HG02884 (cell line): ENCODE measurements at regions not wholly inside any gene's neighbourhood (a gene's known extent, or its start where the extent isn't known, plus 50 kb on each side); places are given as distances from the start of the nearest gene placed in this dataset.
A peak's percentile ranks its signal among the peaks of the same experiment; 100 is the strongest.
"Not testable (repeated sequence)": the region's sequence is repeated elsewhere in the genome, so short reads cannot be mapped to it uniquely, and the experiment has no call there.

Experiments used
- ATAC-seq: cut with Tn5 transposase; IDR thresholded peaks from one replicate; pipeline ENCODE4 v1.9.1; 2021; ENCODE audit warnings: mild to moderate bottlenecking, moderate library complexity; ENCODE audit not compliant: unreplicated experiment

- peak; percentile 75 for ATAC-seq
These were observed 404.4 kb downstream of the SLC6A15 start for GRCh38 chr12:84507956-84508850.

GRCh38 chr12:84506282-84506681 is 406.3 kb downstream of the SLC6A15 start:
- no peak for ATAC-seq

GRCh38 chr12:84502907-84503787 is 409.5 kb downstream of the SLC6A15 start:
- peak; percentile 90 for ATAC-seq

- no peak for ATAC-seq
These were observed 410.3 kb downstream of the SLC6A15 start for GRCh38 chr12:84502180-84502860.

- ATAC-seq: no peak
These were observed 414.8 kb downstream of the SLC6A15 start for GRCh38 chr12:84497819-84498218.

GRCh38 chr12:84495711-84496110 is 416.9 kb downstream of the SLC6A15 start:
- ATAC-seq: no peak

GRCh38 chr12:84492351-84492883 is 420.2 kb downstream of the SLC6A15 start:
- no peak for ATAC-seq

GRCh38 chr12:84484798-84485197 is 427.8 kb downstream of the SLC6A15 start:
- ATAC-seq: no peak

GRCh38 chr12:84480803-84481202 is 431.8 kb downstream of the SLC6A15 start:
- no peak for ATAC-seq

- no peak for ATAC-seq
These were observed 442.2 kb downstream of the SLC6A15 start for GRCh38 chr12:84470361-84470760.

- ATAC-seq: no peak
These were observed 448.0 kb downstream of the SLC6A15 start for GRCh38 chr12:84464616-84465015.

- ATAC-seq: no peak
These were observed 448.7 kb downstream of the SLC6A15 start for GRCh38 chr12:84463741-84464495.

- no peak for ATAC-seq
These were observed 457.0 kb downstream of the SLC6A15 start for GRCh38 chr12:84455598-84455997.

GRCh38 chr12:84446478-84446877 is 466.1 kb downstream of the SLC6A15 start:
- ATAC-seq: not testable (repeated sequence)

- ATAC-seq: no peak
These were observed 476.5 kb downstream of the SLC6A15 start for GRCh38 chr12:84436134-84436533.

GRCh38 chr12:84435682-84436081 is 476.9 kb downstream of the SLC6A15 start:
- no peak for ATAC-seq

GRCh38 chr12:84422340-84422739 is 490.3 kb downstream of the SLC6A15 start:
- ATAC-seq: no peak

GRCh38 chr12:84421103-84421502 is 491.5 kb downstream of the SLC6A15 start:
- peak; percentile 87 for ATAC-seq

- ATAC-seq: no peak
These were observed 496.0 kb downstream of the SLC6A15 start for GRCh38 chr12:84416626-84417025.

- no peak for ATAC-seq
These were observed 496.7 kb downstream of the SLC6A15 start for GRCh38 chr12:84415946-84416345.
